Activated naive CD4-positive, alpha-beta T cell treated with anti-CD3 and anti-CD28 coated beads for 36 hours (primary cell): ENCODE measurements at regions not wholly inside any gene's neighbourhood (a gene's known extent, or its start where the extent isn't known, plus 50 kb on each side); places are given as distances from the start of the nearest gene placed in this dataset.
"Not testable (repeated sequence)": the region's sequence is repeated elsewhere in the genome, so short reads cannot be mapped to it uniquely, and the experiment has no call there.

ENCODE experiments used
- CTCF ChIA-PET: fragments of 350-600 bp; sonication (Branson Sonifier 250); formaldehyde crosslinking; loops from one replicate; lab custom pipeline; 2021; ENCODE audit warnings: antibody characterized with exemption; lab: Charles Lee
- DNase-seq: peaks from one replicate; pipeline ENCODE4 v3.0.0-alpha.2; 2020
- H3K27ac Mint-ChIP-seq: one replicate; pipeline ENCODE4 v1.8.0; 2021; ENCODE audit warnings: mild to moderate bottlenecking, mixed read lengths
- H3K27me3 Mint-ChIP-seq: one replicate; pipeline ENCODE4 v1.8.0; 2021; ENCODE audit warnings: low read depth, mixed read lengths
- H3K36me3 Mint-ChIP-seq: one replicate; pipeline ENCODE4 v1.8.0; 2021; ENCODE audit warnings: low read depth, mixed read lengths
- H3K4me1 Mint-ChIP-seq: one replicate; pipeline ENCODE4 v1.8.0; 2021; ENCODE audit warnings: low read depth, mixed read lengths
- H3K4me3 Mint-ChIP-seq: one replicate; pipeline ENCODE4 v1.8.0; 2021; ENCODE audit warnings: mild to moderate bottlenecking, moderate library complexity, mixed read lengths
- H3K9me3 Mint-ChIP-seq: one replicate; pipeline ENCODE4 v1.8.0; 2021; ENCODE audit warnings: mixed read lengths
- intact Hi-C: fragments of 100-400 bp; cut with micrococcal nuclease; formaldehyde crosslinking; loops from one replicate; pipeline ENCODE4 v1.15.1; 2023

DNA sequence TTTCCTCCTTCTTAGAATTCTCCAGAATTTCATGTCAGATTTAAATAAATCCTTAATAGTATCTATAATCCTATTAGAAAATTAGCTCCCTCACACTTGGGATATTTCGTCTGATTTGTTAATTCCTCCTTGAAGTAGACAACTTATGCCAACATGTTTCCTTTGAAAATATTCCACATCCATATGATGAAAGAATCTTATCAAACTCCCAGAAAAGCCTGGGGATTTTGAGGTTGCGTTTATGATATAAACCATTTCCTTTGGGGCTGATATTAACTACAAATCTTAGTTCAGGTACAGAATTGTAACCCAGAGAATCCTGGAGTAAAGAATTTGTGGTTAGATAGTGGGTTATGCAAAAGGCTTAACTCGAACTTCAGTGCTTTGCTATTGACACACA lies 2373.8 kb upstream of the ACO1 start:
- Mint-ChIP-seq H3K27me3 (no peaks in the 10 kb centered on the region), H3K4me3 (no peak overlapping the region), H3K36me3 (no peaks in the 10 kb centered on the region), H3K9me3 (no peaks in the 10 kb centered on the region), H3K4me1 (no peaks in the 10 kb centered on the region), H3K27ac (no peak overlapping the region)
- DNase-seq, result no peak
- intact Hi-C loops, result no loop called here
- CTCF ChIA-PET, result no interaction called here

DNA sequence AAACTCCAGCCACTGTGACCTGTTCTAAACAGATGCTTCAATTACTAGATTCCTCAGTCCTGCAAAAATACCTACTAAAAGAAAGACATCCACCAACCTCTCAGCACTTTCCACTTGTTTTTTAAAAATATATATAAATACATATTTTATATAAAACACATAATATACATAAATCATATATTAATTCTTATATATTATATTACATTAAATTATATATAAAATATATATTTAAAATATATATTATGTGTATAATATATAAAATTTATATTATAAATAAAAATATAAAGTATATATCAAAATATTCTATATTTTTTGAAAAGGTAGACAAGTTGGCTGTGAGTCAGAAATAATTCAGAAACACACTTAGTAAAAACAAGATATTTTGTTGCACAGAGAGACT lies 2371.8 kb upstream of the ACO1 start:
- intact Hi-C loops, result no loop called here
- H3K4me1 Mint-ChIP-seq, result no peaks in the 10 kb centered on the region
- H3K36me3 Mint-ChIP-seq, result no peaks in the 10 kb centered on the region
- H3K9me3 Mint-ChIP-seq, result no peaks in the 10 kb centered on the region
- CTCF ChIA-PET, result no interaction called here
- no peak overlapping the region for H3K4me3 Mint-ChIP-seq
- H3K27ac Mint-ChIP-seq, result no peak overlapping the region
- no peak for DNase-seq
- no peaks in the 10 kb centered on the region for H3K27me3 Mint-ChIP-seq

DNA sequence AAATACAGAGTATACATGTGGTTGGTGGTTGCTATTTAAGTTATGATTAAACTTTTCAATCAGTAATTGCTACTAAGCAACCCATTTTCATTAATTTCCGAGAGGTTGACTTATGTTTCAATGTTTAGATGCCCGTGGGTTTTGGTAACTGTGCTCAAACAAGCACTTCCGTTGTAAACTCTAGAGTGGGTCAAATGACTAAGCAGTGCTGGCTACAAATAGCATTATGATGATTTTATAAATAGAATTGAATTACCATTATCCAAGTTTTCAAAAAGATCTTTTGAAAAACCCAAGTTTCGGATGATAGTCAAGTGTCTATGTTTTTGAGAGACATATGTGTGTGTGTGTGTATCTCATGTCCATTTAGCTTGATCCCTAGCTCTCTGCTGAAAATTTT lies 2369.4 kb upstream of the ACO1 start:
- Mint-ChIP-seq H3K27ac (no peak overlapping the region), H3K4me3 (no peak overlapping the region), H3K27me3 (no peaks in the 10 kb centered on the region), H3K9me3 (no peaks in the 10 kb centered on the region), H3K36me3 (no peaks in the 10 kb centered on the region), H3K4me1 (no peaks in the 10 kb centered on the region)
- intact Hi-C loops, result no loop called here
- CTCF ChIA-PET, result no interaction called here
- no peak for DNase-seq

DNA sequence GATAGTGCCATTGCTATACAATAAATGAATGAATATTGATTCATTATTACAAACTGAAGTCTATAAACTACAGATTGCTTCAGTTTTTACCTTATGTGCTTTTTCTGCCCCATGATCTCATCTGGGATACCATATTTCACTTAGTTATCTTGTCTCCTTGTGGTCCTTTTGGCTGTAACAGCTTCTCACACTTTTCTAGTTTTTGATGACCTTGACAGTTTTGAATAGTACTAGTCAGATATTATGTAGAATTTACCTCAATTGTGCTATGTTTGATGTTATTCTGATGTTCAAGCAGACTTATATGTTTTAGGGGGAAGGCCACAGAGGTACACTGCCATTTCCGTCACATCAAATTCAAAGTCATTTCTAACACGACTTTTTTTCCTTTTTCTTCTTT lies 2364.3 kb upstream of the ACO1 start:
- Mint-ChIP-seq H3K27ac (no peak overlapping the region), H3K27me3 (no peaks in the 10 kb centered on the region), H3K4me1 (no peaks in the 10 kb centered on the region), H3K4me3 (no peak overlapping the region), H3K9me3 (peaks cover 1% of the 10 kb centered on the region), H3K36me3 (no peaks in the 10 kb centered on the region)
- DNase-seq, result no peak
- intact Hi-C loops, result no loop called here
- CTCF ChIA-PET, result no interaction called here

DNA sequence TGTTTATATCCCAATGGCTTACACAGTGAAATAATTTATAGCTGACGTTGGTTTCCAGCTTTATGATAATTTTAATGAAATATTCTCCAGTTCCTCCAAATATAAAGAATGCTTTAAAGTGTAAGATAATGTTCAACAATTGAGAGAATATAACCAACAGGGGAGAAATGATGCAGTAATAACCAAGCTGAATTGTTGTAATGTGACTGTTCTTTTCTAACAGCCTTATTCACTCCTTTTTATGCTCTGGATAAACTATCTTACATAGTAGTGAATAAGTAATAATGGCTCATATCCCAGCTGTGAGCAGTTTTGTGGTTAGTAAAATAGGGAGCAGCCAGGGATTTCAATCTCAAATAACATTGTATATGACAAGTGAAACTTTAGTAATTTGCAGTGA lies 2348.7 kb upstream of the ACO1 start:
- no peaks in the 10 kb centered on the region for H3K36me3 Mint-ChIP-seq
- no peaks in the 10 kb centered on the region for H3K4me1 Mint-ChIP-seq
- H3K27ac Mint-ChIP-seq, result no peak overlapping the region
- CTCF ChIA-PET, result no interaction called here
- H3K4me3 Mint-ChIP-seq, result no peak overlapping the region
- no peak for DNase-seq
- no peaks in the 10 kb centered on the region for H3K27me3 Mint-ChIP-seq
- H3K9me3 Mint-ChIP-seq, result peaks cover 6% of the 10 kb centered on the region
- intact Hi-C loops, result no loop called here

DNA sequence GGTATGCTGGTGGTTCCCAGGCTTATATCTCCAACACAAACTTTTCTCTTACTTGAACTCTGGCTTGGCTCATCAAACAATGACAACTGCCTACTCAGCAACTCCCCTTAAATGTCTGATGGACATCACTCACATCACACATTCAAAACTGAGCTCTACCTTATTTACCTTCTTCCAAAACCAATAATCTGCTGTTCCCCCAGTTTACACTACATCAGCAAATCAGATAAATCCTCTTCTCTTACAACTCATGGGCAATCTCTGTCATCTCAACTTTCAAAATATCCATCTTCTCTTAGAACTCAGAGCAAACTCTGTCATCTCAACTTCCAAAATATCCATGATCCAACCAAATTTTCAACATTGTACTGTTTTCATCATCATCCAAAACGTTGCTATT lies 2347.9 kb upstream of the ACO1 start:
- no peak for DNase-seq
- no peaks in the 10 kb centered on the region for H3K27me3 Mint-ChIP-seq
- no peak overlapping the region for H3K4me3 Mint-ChIP-seq
- H3K27ac Mint-ChIP-seq, result no peak overlapping the region
- H3K4me1 Mint-ChIP-seq, result no peaks in the 10 kb centered on the region
- CTCF ChIA-PET, result no interaction called here
- H3K36me3 Mint-ChIP-seq, result no peaks in the 10 kb centered on the region
- peaks cover 6% of the 10 kb centered on the region for H3K9me3 Mint-ChIP-seq
- intact Hi-C loops, result no loop called here

DNA sequence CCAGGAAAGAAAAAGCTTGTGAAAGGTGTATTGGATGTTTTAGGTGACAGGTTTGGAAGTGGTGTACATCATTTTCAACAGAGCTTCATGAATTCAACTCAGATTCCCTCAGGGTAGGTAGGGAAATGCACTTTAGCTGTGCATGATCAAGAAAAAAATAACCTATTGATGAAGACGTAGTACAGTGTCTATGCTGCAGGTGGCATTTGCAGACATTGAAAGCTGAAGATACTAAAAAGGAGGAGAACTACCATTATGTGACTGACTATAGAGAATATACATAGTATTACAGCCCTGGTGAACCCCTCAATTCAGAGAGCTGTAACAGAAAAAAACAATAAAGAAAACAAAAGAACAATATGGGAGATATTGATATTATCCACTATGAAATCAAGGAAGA lies 2344.7 kb upstream of the ACO1 start:
- intact Hi-C loops, result no loop called here
- Mint-ChIP-seq H3K27me3 (no peaks in the 10 kb centered on the region), H3K4me3 (no peak overlapping the region), H3K36me3 (no peaks in the 10 kb centered on the region), H3K9me3 (no peaks in the 10 kb centered on the region), H3K4me1 (no peaks in the 10 kb centered on the region), H3K27ac (no peak overlapping the region)
- CTCF ChIA-PET, result no interaction called here
- DNase-seq, result no peak

DNA sequence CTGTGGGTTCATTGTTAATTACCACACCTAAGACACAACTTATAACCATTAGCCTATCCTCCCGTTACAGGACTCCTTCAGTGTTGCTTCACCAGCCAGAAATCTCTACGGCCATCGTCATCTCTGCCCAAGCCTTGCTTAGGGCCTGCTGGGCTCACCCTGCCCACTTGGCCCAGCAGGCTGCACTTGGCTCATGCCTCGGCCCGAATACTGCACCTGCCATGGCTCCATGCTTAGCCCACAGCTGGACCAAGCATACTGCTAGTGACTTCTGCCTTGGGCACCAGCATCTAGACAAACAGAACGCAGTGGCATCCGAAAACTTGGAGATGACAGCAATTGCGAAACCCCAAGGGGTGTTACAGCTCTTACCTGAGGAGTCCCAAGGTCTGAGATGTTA lies 2336.0 kb upstream of the ACO1 start:
- Mint-ChIP-seq H3K27me3 (no peaks in the 10 kb centered on the region), H3K36me3 (no peaks in the 10 kb centered on the region), H3K9me3 (no peaks in the 10 kb centered on the region), H3K4me3 (no peak overlapping the region), H3K27ac (no peak overlapping the region), H3K4me1 (no peaks in the 10 kb centered on the region)
- CTCF ChIA-PET, result no interaction called here
- intact Hi-C loops, result no loop called here
- DNase-seq, result no peak

DNA sequence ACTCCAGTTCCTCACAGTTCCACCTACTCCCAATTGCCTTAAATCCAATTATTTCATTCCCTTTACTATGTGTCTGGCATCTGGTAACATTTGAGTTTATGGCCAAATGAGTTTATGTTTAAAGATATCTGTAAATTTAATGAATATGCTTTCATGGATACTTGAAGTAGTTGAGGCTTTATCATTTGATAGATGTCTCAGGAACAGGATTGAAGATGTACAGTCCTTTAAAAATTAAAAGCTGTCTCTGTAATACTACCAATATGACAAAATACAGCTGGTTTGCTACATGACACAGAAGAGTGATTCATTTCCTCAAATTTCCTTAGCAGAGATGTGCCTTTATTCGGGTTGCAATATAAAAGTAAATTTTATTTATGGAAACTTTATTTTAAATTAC lies 2326.0 kb upstream of the ACO1 start:
- H3K4me3 Mint-ChIP-seq, result no peak overlapping the region
- H3K9me3 Mint-ChIP-seq, result no peaks in the 10 kb centered on the region

DNA sequence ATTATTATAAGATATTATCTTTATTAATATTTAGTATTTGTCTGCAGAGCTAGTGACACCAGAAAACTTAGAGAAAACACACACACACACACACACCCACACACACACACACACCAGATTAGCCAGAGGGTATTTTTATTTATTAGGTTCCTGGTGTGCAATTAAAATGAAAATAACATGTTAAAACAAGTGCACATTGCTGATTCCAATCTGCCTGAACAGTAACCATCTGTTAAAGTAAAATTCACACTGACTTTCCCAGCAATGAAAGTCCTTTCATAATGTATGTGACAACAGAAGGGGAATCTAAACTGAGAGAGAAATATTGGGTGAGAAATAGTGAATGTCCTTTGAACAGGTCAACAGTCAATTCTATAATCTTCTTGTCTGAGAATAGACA lies 2323.5 kb upstream of the ACO1 start:
- Mint-ChIP-seq H3K4me3 (no peak overlapping the region), H3K9me3 (no peaks in the 10 kb centered on the region), H3K27me3 (no peaks in the 10 kb centered on the region), H3K4me1 (no peaks in the 10 kb centered on the region), H3K27ac (no peak overlapping the region), H3K36me3 (no peaks in the 10 kb centered on the region)
- CTCF ChIA-PET, result no interaction called here
- DNase-seq, result no peak
- intact Hi-C loops, result no loop called here

More for the DNA sequence above, 2326.0 kb upstream of the ACO1 start:
- no peak for DNase-seq
- CTCF ChIA-PET, result no interaction called here
- Mint-ChIP-seq H3K27me3 (no peaks in the 10 kb centered on the region), H3K4me1 (no peaks in the 10 kb centered on the region), H3K36me3 (no peaks in the 10 kb centered on the region), H3K27ac (no peak overlapping the region)
- intact Hi-C loops, result no loop called here

DNA sequence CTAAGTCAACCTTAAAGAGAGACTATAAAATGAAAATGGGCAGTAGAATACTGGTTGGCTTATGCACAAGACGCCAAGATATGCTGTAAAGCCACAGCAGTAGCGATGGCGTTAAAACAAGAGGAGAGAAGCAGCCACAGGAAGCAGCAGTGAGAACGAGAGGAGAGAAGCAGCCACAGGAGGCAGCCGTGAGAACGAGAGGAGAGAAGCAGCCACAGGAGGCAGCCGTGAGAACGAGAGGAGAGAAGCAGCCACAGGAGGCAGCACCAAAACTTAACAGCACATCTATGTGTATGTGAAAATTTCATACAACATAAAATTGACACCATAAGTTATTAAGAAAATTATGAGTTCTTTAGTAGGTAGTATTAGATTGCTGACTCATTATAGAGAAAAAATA lies 2318.6 kb upstream of the ACO1 start:
- CTCF ChIA-PET, result no interaction called here
- H3K4me1 Mint-ChIP-seq, result no peaks in the 10 kb centered on the region
- no peaks in the 10 kb centered on the region for H3K27me3 Mint-ChIP-seq
- intact Hi-C loops, result no loop called here
- no peaks in the 10 kb centered on the region for H3K36me3 Mint-ChIP-seq
- H3K9me3 Mint-ChIP-seq, result no peaks in the 10 kb centered on the region
- H3K4me3 Mint-ChIP-seq, result no peak overlapping the region
- H3K27ac Mint-ChIP-seq, result no peak overlapping the region
- DNase-seq, result no peak

DNA sequence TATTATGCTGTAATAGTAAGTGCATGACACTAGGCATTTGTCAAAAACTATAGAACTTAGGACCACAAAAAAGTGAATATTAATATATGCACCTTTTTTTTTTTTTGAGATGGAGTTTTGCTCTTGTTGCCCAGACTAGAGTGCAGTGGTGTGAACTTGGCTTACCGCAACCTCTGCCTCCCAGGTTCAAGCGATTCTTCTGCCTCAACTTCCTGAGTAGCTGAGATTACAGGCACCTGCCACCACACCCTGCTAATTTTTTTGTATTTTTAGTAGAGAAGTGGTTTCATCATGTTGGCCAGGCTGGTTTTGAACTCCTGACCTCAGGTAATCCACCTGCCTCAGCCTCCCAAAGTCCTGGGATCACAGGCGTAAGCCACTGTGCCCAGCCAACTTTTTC lies 2315.2 kb upstream of the ACO1 start:
- intact Hi-C loops, result not testable (repeated sequence)

DNA sequence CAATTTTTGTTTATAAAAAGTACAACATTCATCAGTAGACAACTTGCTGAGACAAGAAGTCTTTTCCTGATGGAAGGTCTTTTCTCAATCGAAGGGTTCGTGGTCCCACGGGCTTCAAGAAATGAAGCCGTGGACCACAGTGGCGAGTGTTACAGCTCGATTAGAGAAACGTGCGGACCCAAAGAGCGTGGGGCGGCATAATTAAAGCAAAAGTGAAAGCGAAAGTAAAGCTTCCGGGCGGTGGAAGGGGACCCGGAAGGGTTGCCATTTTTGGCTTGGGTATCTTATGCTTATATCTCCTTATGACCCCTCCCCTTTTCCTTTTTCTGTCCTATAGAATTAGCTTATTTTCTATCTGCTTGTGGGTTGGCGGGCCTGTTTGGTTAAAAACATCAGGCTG lies 2309.4 kb upstream of the ACO1 start:
- CTCF ChIA-PET, result no interaction called here
- peak overlapping the region; percentile 42 for H3K27ac Mint-ChIP-seq

More for the DNA sequence above, 2315.2 kb upstream of the ACO1 start:
- H3K27me3 Mint-ChIP-seq, CTCF ChIA-PET, H3K36me3 Mint-ChIP-seq, H3K4me1 Mint-ChIP-seq, H3K9me3 Mint-ChIP-seq, H3K27ac Mint-ChIP-seq, DNase-seq, H3K4me3 Mint-ChIP-seq: not testable (repeated sequence)

More for the DNA sequence above, 2309.4 kb upstream of the ACO1 start:
- Mint-ChIP-seq H3K36me3 (peaks cover 2% of the 10 kb centered on the region), H3K27me3 (peaks cover 6% of the 10 kb centered on the region), H3K4me1 (peaks cover 13% of the 10 kb centered on the region), H3K9me3 (peaks cover 13% of the 10 kb centered on the region), H3K4me3 (no peak overlapping the region)
- no peak for DNase-seq
- intact Hi-C loops, result no loop called here
